Endothelial cell of umbilical vein (primary cell): ENCODE measurements at regions not wholly inside any gene's neighbourhood (a gene's known extent, or its start where the extent isn't known, plus 50 kb on each side); places are given as distances from the start of the nearest gene placed in this dataset.
A peak's percentile ranks its signal among the peaks of the same experiment; 100 is the strongest.

Experiments used
- BruUV-seq: library from RNA; stranded (reverse); fragments of 400-500 nt; replicated peaks from 2 replicates; lab custom pipeline; 2021; lab: Mats Ljungman, UMichigan
- CTCF ChIA-PET: fragments of 300-600, 350-600 bp; sonication (Branson Sonifier 250); formaldehyde crosslinking; loops from one replicate; lab custom pipeline; 2021; ENCODE audit warnings: antibody characterized with exemption, inconsistent platforms; lab: Charles Lee
- POLR2A ChIA-PET: fragments of 300-600, 350-600 bp; sonication (Branson Sonifier 250); formaldehyde crosslinking; loops from one replicate; lab custom pipeline; 2021; ENCODE audit warnings: antibody characterized with exemption, inconsistent platforms; lab: Charles Lee
- DNase-seq: peaks from one replicate; pipeline ENCODE4 v3.0.0-alpha.2; 2011; ENCODE audit warnings: low read depth, low spot score
- FAIRE-seq: peaks from 2 replicates; lab custom pipeline; 2011; peaks lifted over from hg19 to GRCh38; lab: Jason Lieb, UNC
- H2AFZ ChIP-seq: 2 replicates; pipeline ENCODE4 v1.6.0; 2012; ENCODE audit warnings: low read depth, low read length, control low read depth, inconsistent platforms
- H3K27ac ChIP-seq: 2 replicates; pipeline ENCODE4 v1.5.1; 2011; ENCODE audit warnings: low read depth, mild to moderate bottlenecking, control low read depth, low read length, moderate library complexity; ENCODE audit not compliant: insufficient read depth
- H3K27me3 ChIP-seq, 2 experiments: 2 replicates each; pipeline versions ENCODE4 v1.6.0 to v1.6.1; 2011; ENCODE audit warnings: low read length in 2 of 2, mixed read lengths in 1 of 2; ENCODE audit not compliant: control insufficient read depth in 2 of 2, insufficient read depth in 2 of 2
- H3K36me3 ChIP-seq, 2 experiments: 2 replicates in 1 of 2; 3 replicates in 1 of 2; pipeline ENCODE4 v1.5.1; 2011; ENCODE audit warnings: low read length in 2 of 2, mild to moderate bottlenecking in 1 of 2, moderate library complexity in 1 of 2; ENCODE audit not compliant: control insufficient read depth in 2 of 2, insufficient read depth in 2 of 2; ENCODE audit errors: extremely low read depth in 1 of 2
- H3K4me1 ChIP-seq: 3 replicates; pipeline ENCODE4 v1.5.1; 2011; ENCODE audit warnings: mild to moderate bottlenecking, low read length; ENCODE audit not compliant: control insufficient read depth, insufficient read depth; ENCODE audit errors: extremely low read depth
- H3K4me2 ChIP-seq: 2 replicates; pipeline ENCODE4 v1.6.1; 2011; ENCODE audit warnings: low read length, control low read depth, mixed read lengths; ENCODE audit not compliant: insufficient read depth
- H3K4me3 ChIP-seq, 3 experiments: fragments of 200-600 bp in 1 of 3; sonication (generic), shearing (Covaris generic) in 1 of 3; replicated peaks in 1 of 3; 2 replicates each; pipeline ENCODE4 v1.5.1; 2011 to 2016; ENCODE audit warnings: control low read depth in 3 of 3, low read length in 3 of 3, mild to moderate bottlenecking in 2 of 3, inconsistent platforms in 1 of 3, low read depth in 1 of 3, moderate library complexity in 1 of 3; ENCODE audit not compliant: insufficient read depth in 1 of 3
- H3K79me2 ChIP-seq: 2 replicates; pipeline ENCODE4 v1.6.0; 2012; ENCODE audit warnings: low read length, inconsistent platforms; ENCODE audit not compliant: control insufficient read depth, insufficient read depth
- H3K9ac ChIP-seq: replicated peaks from 2 replicates; pipeline ENCODE3; 2011; ENCODE audit warnings: low read length, control low read depth; ENCODE audit not compliant: insufficient read depth; ENCODE audit errors: extremely low read depth
- H3K9me1 ChIP-seq: replicated peaks from 3 replicates; pipeline ENCODE4 v1.6.0; 2011; ENCODE audit warnings: mild to moderate bottlenecking, low read length; ENCODE audit not compliant: control insufficient read depth, insufficient read depth; ENCODE audit errors: extremely low read depth
- H3K9me3 ChIP-seq: replicated peaks from 2 replicates; pipeline ENCODE4 v1.5.1; 2012; ENCODE audit warnings: low read length, inconsistent platforms; ENCODE audit not compliant: control insufficient read depth, insufficient read depth
- H4K20me1 ChIP-seq: replicated peaks from 2 replicates; pipeline ENCODE3; 2011; ENCODE audit warnings: mild to moderate bottlenecking, low read length; ENCODE audit not compliant: control insufficient read depth, insufficient read depth; ENCODE audit errors: extremely low read depth
- EZH2 ChIP-seq: IDR thresholded peaks from 2 replicates; pipeline ENCODE4 v1.6.1; 2012; ENCODE audit warnings: borderline replicate concordance, low read depth, mild to moderate bottlenecking, moderate library complexity, low read length, inconsistent platforms; ENCODE audit not compliant: severe bottlenecking
- FOS ChIP-seq: IDR thresholded peaks from 2 replicates; pipeline ENCODE4 v1.6.1; 2011; ENCODE audit warnings: mild to moderate bottlenecking, low read length, moderate library complexity, borderline replicate concordance; ENCODE audit not compliant: insufficient read depth
- JUN ChIP-seq: IDR thresholded peaks from 2 replicates; pipeline ENCODE4 v1.6.1; 2011; ENCODE audit warnings: borderline replicate concordance, low read depth; ENCODE audit not compliant: insufficient read length, insufficient read depth
- MAX ChIP-seq: IDR thresholded peaks from 2 replicates; pipeline ENCODE4 v1.6.1; 2011; ENCODE audit not compliant: insufficient read depth, insufficient read length
- MYC ChIP-seq: IDR thresholded peaks from one replicate; pipeline ENCODE4 v1.6.1; 2011; ENCODE audit warnings: mild to moderate bottlenecking, low read depth, low read length
- POLR2A ChIP-seq: IDR thresholded peaks from 2 replicates; pipeline ENCODE4 v1.6.1; 2012; ENCODE audit warnings: low read depth, mild to moderate bottlenecking, control low read depth, low read length
- POLR2AphosphoS5 ChIP-seq: IDR thresholded peaks from 2 replicates; pipeline ENCODE4 v1.6.1; 2012; ENCODE audit warnings: low read depth, mild to moderate bottlenecking, control low read depth, low read length, moderate library complexity; ENCODE audit not compliant: insufficient read depth
- dilution Hi-C: fragments of 300-500 bp; cut with MboI; formaldehyde crosslinking; loops from one replicate; pipeline ENCODE4 v1.15.0; 2019; ENCODE audit warnings: low sequenced_read_pairs; ENCODE audit not compliant: extremely low pct_ligation_motif_present
- intact Hi-C: fragments of 100-400 bp; cut with micrococcal nuclease; formaldehyde crosslinking; loops from one replicate; pipeline ENCODE4 v1.10.0; 2022
- TF ChIP-seq, protein P1 (sequence below), 2 donors: IDR thresholded peaks; 1 replicate in 1 of 2; 2 replicates in 1 of 2; pipeline ENCODE4 v1.5.1; 2011; ENCODE audit warnings: low read length in 2 of 2, mild to moderate bottlenecking in 2 of 2, moderate library complexity in 2 of 2, control low read depth in 1 of 2, inconsistent platforms in 1 of 2, low read depth in 1 of 2; ENCODE audit not compliant: insufficient read depth in 1 of 2; ENCODE audit errors: extremely low read depth in 1 of 2

DNA sequence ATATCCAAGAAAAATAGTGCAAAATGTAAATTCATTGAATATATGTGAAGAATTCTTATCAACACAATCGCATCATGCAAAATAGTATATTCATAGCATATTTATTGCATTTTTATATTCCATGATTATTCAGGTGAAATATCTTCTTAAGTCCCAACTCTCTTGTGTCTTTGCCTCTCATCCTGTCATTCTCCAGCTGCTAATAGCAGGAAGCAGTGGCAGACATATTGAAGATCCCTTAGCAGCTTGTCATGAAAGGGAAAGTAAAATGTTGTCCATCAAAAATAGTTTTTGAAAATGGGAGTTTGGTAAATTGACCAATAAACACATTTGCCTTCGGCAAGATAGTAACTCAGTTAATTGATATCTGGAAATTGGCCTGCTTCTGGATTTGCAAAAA is 265.3 kb upstream of the TGFBR2 start:
- ChIA-PET CTCF (interaction anchor here (1.2 to 2.4 kb wide), 4 partner anchors 142 to 299 kb away, joined by 3 to 6 read pairs (median 4); partner anchors contain the start of gene TGFBR2), POLR2A (no interaction called here)
- Histone ChIP-seq H3K79me2 (no peaks in the 10 kb centered on the region), H3K4me1 (peaks cover 48% of the 10 kb centered on the region), H3K27me3 (no peaks in the 10 kb centered on the region), H3K4me3 (no peak overlapping the region), H3K9me1 (no peaks in the 10 kb centered on the region), H2AFZ (no peak overlapping the region), H3K4me2 (no peak overlapping the region), H4K20me1 (no peaks in the 10 kb centered on the region), H3K9ac (no peak overlapping the region), H3K27ac (peak overlapping the region; percentile 98), H3K36me3 (no peaks in the 10 kb centered on the region), H3K9me3 (no peaks in the 10 kb centered on the region)
- no peak for TF ChIP-seq MAX
- no peak for TF ChIP-seq JUN
- TF ChIP-seq, protein P1, sequence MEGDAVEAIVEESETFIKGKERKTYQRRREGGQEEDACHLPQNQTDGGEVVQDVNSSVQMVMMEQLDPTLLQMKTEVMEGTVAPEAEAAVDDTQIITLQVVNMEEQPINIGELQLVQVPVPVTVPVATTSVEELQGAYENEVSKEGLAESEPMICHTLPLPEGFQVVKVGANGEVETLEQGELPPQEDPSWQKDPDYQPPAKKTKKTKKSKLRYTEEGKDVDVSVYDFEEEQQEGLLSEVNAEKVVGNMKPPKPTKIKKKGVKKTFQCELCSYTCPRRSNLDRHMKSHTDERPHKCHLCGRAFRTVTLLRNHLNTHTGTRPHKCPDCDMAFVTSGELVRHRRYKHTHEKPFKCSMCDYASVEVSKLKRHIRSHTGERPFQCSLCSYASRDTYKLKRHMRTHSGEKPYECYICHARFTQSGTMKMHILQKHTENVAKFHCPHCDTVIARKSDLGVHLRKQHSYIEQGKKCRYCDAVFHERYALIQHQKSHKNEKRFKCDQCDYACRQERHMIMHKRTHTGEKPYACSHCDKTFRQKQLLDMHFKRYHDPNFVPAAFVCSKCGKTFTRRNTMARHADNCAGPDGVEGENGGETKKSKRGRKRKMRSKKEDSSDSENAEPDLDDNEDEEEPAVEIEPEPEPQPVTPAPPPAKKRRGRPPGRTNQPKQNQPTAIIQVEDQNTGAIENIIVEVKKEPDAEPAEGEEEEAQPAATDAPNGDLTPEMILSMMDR (IDR thresholded peaks at IDR 0.05; ENCODE audit: extremely low read depth in 1 of 2, insufficient read depth in 1 of 2, low read depth in 1 of 2, low read length in 2 of 2), result no peak
- no peak for TF ChIP-seq EZH2
- TF ChIP-seq POLR2A, result no peak
- TF ChIP-seq MYC, result no peak
- no peak for TF ChIP-seq FOS
- TF ChIP-seq POLR2AphosphoS5, result no peak
- intact Hi-C loops (loop anchor here (5.0 kb wide), 1 partner anchor 299 kb away; no protein-coding TSS in a partner anchor), dilution Hi-C loops (loop anchor here (25.0 kb wide), 1 partner anchor 271 kb away; the partner anchor contains the start of gene TGFBR2)
- BruUV-seq, result no TSS peak
- no peak for FAIRE-seq
- no peak for DNase-seq
